HepG2 (cell line): ENCODE measurements at regions not wholly inside any gene's neighbourhood (a gene's known extent, or its start where the extent isn't known, plus 50 kb on each side); places are given as distances from the start of the nearest gene placed in this dataset.

Experiments
- ATAC-seq: fragments of 200-7000 bp; cut with Tn5 transposase; 3 replicates; pipeline ENCODE4 v1.9.1; 2020; ENCODE audit warnings: mild to moderate bottlenecking, moderate library complexity
- BruUV-seq: library from RNA; stranded (reverse); fragments of 400-500 nt; replicated peaks from 2 replicates; lab custom pipeline; 2021; lab: Mats Ljungman, UMichigan
- CTCF ChIA-PET: fragments of 300-600 bp; formaldehyde crosslinking; extraction: SDS; loops from one replicate; lab custom pipeline; 2021; ENCODE audit warnings: low total read pairs, inconsistent platforms, low intra/inter-chr PET ratio; lab: Yijun Ruan, JAX
- POLR2A ChIA-PET: fragments of 350-600 bp; sonication (Branson Sonifier 250); formaldehyde crosslinking; loops from one replicate; lab custom pipeline; 2020; ENCODE audit warnings: antibody characterized with exemption, inconsistent platforms; lab: Yijun Ruan, JAX
- DNase-seq: peaks from one replicate; pipeline ENCODE4 v3.0.0-alpha.2; 2015; ENCODE audit warnings: low spot score
- FAIRE-seq: peaks from 3 replicates; lab custom pipeline; 2011; peaks lifted over from hg19 to GRCh38; lab: Jason Lieb, UNC
- H2AFZ ChIP-seq: one replicate; pipeline ENCODE4 v1.6.1; 2011; ENCODE audit warnings: low read length, inconsistent platforms
- H3K27ac ChIP-seq: fragments of 300-600 bp; 3 replicates; pipeline ENCODE4 v1.8.0; 2011; ENCODE audit warnings: mixed run types, mild to moderate bottlenecking, mixed read lengths, low read length, inconsistent platforms; ENCODE audit not compliant: insufficient read depth; ENCODE audit errors: extremely low read length
- H3K27me3 ChIP-seq, 2 experiments: fragments of 200-600 bp in 1 of 2; 2 replicates in 1 of 2; 3 replicates in 1 of 2; pipeline versions ENCODE4 v1.6.0 to v1.8.0; 2011; ENCODE audit warnings: low read length in 2 of 2, mild to moderate bottlenecking in 2 of 2, moderate library complexity in 2 of 2, inconsistent platforms in 1 of 2; ENCODE audit not compliant: insufficient read depth in 2 of 2, control insufficient read depth in 1 of 2
- H3K36me3 ChIP-seq, 2 experiments: fragments of 200-600 bp in 1 of 2; replicated peaks in 1 of 2; 2 replicates in 1 of 2; 3 replicates in 1 of 2; pipeline versions ENCODE4 v1.5.1 to v1.8.0; 2011; ENCODE audit warnings: low read length in 2 of 2, inconsistent platforms in 1 of 2; ENCODE audit not compliant: insufficient read depth in 2 of 2, control insufficient read depth in 1 of 2
- H3K4me1 ChIP-seq: 2 replicates; pipeline ENCODE4 v1.5.1; 2012; ENCODE audit warnings: low read length, inconsistent platforms; ENCODE audit not compliant: insufficient read depth
- H3K4me2 ChIP-seq: 2 replicates; pipeline ENCODE4 v1.6.0; 2011; ENCODE audit warnings: low read depth, low read length, inconsistent platforms
- H3K4me3 ChIP-seq, 3 experiments: fragments of 200-600 bp in 1 of 3; sonication (generic), shearing (Covaris generic) in 1 of 3; replicated peaks in 1 of 3; 2 replicates each; pipeline ENCODE4 v1.5.1; 2011 to 2016; ENCODE audit warnings: low read length in 3 of 3, inconsistent platforms in 2 of 3, low read depth in 2 of 3, mild to moderate bottlenecking in 2 of 3, control low read depth in 1 of 3, mixed read lengths in 1 of 3; ENCODE audit not compliant: insufficient read depth in 1 of 3
- H3K79me2 ChIP-seq: one replicate; pipeline ENCODE4 v1.6.1; 2011; ENCODE audit warnings: low read length, inconsistent platforms; ENCODE audit not compliant: insufficient read depth
- H3K9ac ChIP-seq: 2 replicates; pipeline ENCODE4 v1.6.0; 2011; ENCODE audit warnings: mild to moderate bottlenecking, low read depth, low read length, inconsistent platforms; ENCODE audit not compliant: insufficient read depth
- H3K9me3 ChIP-seq: 2 replicates; pipeline ENCODE4 v1.5.1; 2012; ENCODE audit warnings: mild to moderate bottlenecking, low read length
- H4K20me1 ChIP-seq: 2 replicates; pipeline ENCODE4 v1.6.0; 2011; ENCODE audit warnings: inconsistent platforms, mild to moderate bottlenecking, low read length, moderate library complexity; ENCODE audit not compliant: insufficient read depth
- ZNF121 ChIP-seq: sonication (generic); formaldehyde crosslinking; IDR thresholded peaks from 2 replicates; pipeline ENCODE4 v1.5.0; 2020; ENCODE audit warnings: mild to moderate bottlenecking, missing genetic modification reagents
- ZNF326 ChIP-seq: sonication (generic); formaldehyde crosslinking; IDR thresholded peaks from 2 replicates; pipeline ENCODE4 v1.4.0; 2020; ENCODE audit warnings: missing genetic modification reagents, borderline replicate concordance
- ZNF737 ChIP-seq: sonication (generic); formaldehyde crosslinking; IDR thresholded peaks from 2 replicates; pipeline ENCODE4 v1.5.0; 2020; ENCODE audit warnings: missing genetic modification reagents, mild to moderate bottlenecking, borderline replicate concordance
- WGBS: methylation state at CpG from one replicate; pipeline ENCODE4 v1.1.6; 2017; ENCODE audit warnings: low lambda C conversion rate; 5-methylcytosine and 5-hydroxymethylcytosine counted together
- in situ Hi-C: cut with HindIII; loops from 2 replicates; pipeline ENCODE4 v1.10.0; 2017; ENCODE audit warnings: low pct_unique_long_range_greater_than_20kb; ENCODE audit not compliant: extremely low pct_ligation_motif_present
- intact Hi-C: fragments of 100-400 bp; cut with micrococcal nuclease; formaldehyde crosslinking; loops from one replicate; pipeline ENCODE4 v1.10.0; 2022; ENCODE audit not compliant: unreplicated experiment
- TF ChIP-seq, protein P1 (sequence below): sonication (generic); formaldehyde crosslinking; IDR thresholded peaks from 2 replicates; pipeline ENCODE4 v1.8.0; 2022; ENCODE audit warnings: missing genetic modification reagents, mild to moderate bottlenecking, moderate library complexity, borderline replicate concordance
- TF ChIP-seq, protein P2 (sequence below): IDR thresholded peaks from 2 replicates; pipeline ENCODE4 v1.6.1; 2016
- TF ChIP-seq, protein P3 (sequence below): sonication (generic); formaldehyde crosslinking; IDR thresholded peaks from 2 replicates; pipeline ENCODE4 v1.4.0; 2020; ENCODE audit warnings: missing genetic modification reagents
- TF ChIP-seq, protein P4 (sequence below), 2 experiments: sonication (generic) in 1 of 2; formaldehyde crosslinking in 1 of 2; IDR thresholded peaks; 2 replicates each; pipeline versions ENCODE4 v1.5.1 to v1.6.1; 2011 to 2020; ENCODE audit warnings: borderline replicate concordance in 1 of 2, low read depth in 1 of 2, low read length in 1 of 2, mild to moderate bottlenecking in 1 of 2, missing genetic modification reagents in 1 of 2, moderate library complexity in 1 of 2

DNA sequence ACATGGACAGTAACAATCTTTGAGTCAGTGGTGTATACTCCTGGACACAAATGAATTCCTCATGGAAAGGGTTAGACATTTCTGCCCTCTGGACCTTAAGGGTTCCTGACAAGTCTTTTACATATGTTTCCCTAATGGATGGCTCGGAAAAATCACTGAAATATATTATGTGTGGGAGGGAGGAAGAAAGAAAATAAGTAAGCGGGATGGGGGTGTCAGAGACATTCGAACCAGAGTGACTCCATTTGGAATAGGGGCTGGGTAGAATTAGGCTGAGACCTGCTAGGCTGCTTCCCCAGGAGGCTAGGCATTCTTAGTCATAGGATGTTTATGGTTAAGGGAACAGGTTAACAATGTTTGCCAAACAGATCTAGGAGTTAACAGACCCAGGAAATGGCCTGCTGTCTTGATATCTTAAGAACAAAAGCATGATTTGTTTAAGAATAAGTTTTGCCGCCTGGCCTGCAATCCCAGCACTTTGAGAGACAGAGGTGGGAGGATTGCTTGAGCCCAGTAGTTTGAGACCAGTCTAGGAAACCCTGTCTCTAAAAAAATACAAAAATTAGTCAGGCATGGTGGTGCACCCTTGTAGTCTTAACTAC, 1241.7 kb downstream of the TYW1 start (continued):
- TF ChIP-seq, protein P1, sequence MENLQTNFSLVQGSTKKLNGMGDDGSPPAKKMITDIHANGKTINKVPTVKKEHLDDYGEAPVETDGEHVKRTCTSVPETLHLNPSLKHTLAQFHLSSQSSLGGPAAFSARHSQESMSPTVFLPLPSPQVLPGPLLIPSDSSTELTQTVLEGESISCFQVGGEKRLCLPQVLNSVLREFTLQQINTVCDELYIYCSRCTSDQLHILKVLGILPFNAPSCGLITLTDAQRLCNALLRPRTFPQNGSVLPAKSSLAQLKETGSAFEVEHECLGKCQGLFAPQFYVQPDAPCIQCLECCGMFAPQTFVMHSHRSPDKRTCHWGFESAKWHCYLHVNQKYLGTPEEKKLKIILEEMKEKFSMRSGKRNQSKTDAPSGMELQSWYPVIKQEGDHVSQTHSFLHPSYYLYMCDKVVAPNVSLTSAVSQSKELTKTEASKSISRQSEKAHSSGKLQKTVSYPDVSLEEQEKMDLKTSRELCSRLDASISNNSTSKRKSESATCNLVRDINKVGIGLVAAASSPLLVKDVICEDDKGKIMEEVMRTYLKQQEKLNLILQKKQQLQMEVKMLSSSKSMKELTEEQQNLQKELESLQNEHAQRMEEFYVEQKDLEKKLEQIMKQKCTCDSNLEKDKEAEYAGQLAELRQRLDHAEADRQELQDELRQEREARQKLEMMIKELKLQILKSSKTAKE (CRISPR knock-in tag) = no peak
- TF ChIP-seq ZNF326 (CRISPR knock-in tag) = no peak
- no peak for TF ChIP-seq ZNF737 (CRISPR knock-in tag)
- TF ChIP-seq, protein P2, sequence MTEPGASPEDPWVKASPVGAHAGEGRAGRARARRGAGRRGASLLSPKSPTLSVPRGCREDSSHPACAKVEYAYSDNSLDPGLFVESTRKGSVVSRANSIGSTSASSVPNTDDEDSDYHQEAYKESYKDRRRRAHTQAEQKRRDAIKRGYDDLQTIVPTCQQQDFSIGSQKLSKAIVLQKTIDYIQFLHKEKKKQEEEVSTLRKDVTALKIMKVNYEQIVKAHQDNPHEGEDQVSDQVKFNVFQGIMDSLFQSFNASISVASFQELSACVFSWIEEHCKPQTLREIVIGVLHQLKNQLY = no peak

GRCh38 chr7:68243128-68243527, 1246.5 kb downstream of the TYW1 start:
- H3K9me3 ChIP-seq = peaks cover 45% of the 10 kb centered on the region
- WGBS = 2% methylated on average over 2 of the region's 2 CpGs
- no peaks in the 10 kb centered on the region for H3K79me2 ChIP-seq
- POLR2A ChIA-PET = no interaction called here
- TF ChIP-seq ZNF121 (CRISPR knock-in tag) = no peak
- TF ChIP-seq, protein P3, sequence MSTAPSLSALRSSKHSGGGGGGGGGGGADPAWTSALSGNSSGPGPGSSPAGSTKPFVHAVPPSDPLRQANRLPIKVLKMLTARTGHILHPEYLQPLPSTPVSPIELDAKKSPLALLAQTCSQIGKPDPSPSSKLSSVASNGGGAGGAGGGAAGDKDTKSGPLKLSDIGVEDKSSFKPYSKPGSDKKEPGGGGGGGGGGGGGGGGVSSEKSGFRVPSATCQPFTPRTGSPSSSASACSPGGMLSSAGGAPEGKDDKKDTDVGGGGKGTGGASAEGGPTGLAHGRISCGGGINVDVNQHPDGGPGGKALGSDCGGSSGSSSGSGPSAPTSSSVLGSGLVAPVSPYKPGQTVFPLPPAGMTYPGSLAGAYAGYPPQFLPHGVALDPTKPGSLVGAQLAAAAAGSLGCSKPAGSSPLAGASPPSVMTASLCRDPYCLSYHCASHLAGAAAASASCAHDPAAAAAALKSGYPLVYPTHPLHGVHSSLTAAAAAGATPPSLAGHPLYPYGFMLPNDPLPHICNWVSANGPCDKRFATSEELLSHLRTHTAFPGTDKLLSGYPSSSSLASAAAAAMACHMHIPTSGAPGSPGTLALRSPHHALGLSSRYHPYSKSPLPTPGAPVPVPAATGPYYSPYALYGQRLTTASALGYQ (CRISPR knock-in tag) = no peak
- TF ChIP-seq, protein P4, sequence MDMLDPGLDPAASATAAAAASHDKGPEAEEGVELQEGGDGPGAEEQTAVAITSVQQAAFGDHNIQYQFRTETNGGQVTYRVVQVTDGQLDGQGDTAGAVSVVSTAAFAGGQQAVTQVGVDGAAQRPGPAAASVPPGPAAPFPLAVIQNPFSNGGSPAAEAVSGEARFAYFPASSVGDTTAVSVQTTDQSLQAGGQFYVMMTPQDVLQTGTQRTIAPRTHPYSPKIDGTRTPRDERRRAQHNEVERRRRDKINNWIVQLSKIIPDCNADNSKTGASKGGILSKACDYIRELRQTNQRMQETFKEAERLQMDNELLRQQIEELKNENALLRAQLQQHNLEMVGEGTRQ (IDR thresholded peaks at IDR 0.05; ENCODE audit: low read depth, low read length) = no peak
- TF ChIP-seq, protein P4 (CRISPR knock-in tag; IDR thresholded peaks at IDR 0.05; ENCODE audit: borderline replicate concordance) = no peak
- H3K9ac ChIP-seq = no peak overlapping the region
- FAIRE-seq (no peak), ATAC-seq (no peak), DNase-seq (no peak)
- H3K27me3 ChIP-seq = no peaks in the 10 kb centered on the region
- H3K27ac ChIP-seq = no peak overlapping the region
- no peaks in the 10 kb centered on the region for H3K36me3 ChIP-seq
- H3K4me3 ChIP-seq = no peak overlapping the region
- intact Hi-C loops (no loop called here), in situ Hi-C loops (no loop called here)
- CTCF ChIA-PET = no interaction called here
- no peak overlapping the region for H3K4me2 ChIP-seq
- BruUV-seq = no TSS peak
- H2AFZ ChIP-seq = no peak overlapping the region
- H3K4me1 ChIP-seq = no peaks in the 10 kb centered on the region
- no peaks in the 10 kb centered on the region for H4K20me1 ChIP-seq
